ENCODE measurements at regions not wholly inside any gene's neighbourhood (a gene's known extent, or its start where the extent isn't known, plus 50 kb on each side); places are given as distances from the start of the nearest gene placed in this dataset.

GRCh38 chr13:79225487-79226232 lies 180.4 kb downstream of the RBM26 start:
- TF ChIP-seq CTCF (conservative IDR thresholded peaks at IDR 0.05; ENCODE audit: low read length): no peak
- no peak for TF ChIP-seq EZH2phosphoT487 (IDR thresholded peaks at IDR 0.05; ENCODE audit: borderline replicate concordance)
